Natural killer cell (primary cell): ENCODE measurements at regions not wholly inside any gene's neighbourhood (a gene's known extent, or its start where the extent isn't known, plus 50 kb on each side); places are given as distances from the start of the nearest gene placed in this dataset.

Source experiments
- ATAC-seq, 3 donors: fragments of 150-1000 bp in 2 of 3; fragments of 200-7000 bp in 1 of 3; cut with Tn5 transposase; 1 replicate in 1 of 3; 2 replicates in 2 of 3; pipeline ENCODE4 v1.10.0; 2021; ENCODE audit warnings: mild to moderate bottlenecking in 2 of 3, moderate library complexity in 2 of 3
- DNase-seq, 2 donors: peaks; one replicate each; pipeline versions ENCODE4 v3.0.0 to v3.0.0-alpha.2; 2013 to 2021; ENCODE audit warnings: mixed read lengths in 1 of 2
- H3K27ac ChIP-seq: one replicate; pipeline ENCODE4 v1.5.1; 2013; ENCODE audit warnings: mild to moderate bottlenecking, low read length
- H3K27me3 ChIP-seq: one replicate; pipeline ENCODE4 v1.6.1; 2013; ENCODE audit warnings: low read length; ENCODE audit not compliant: control insufficient read depth, insufficient read depth
- H3K36me3 ChIP-seq: one replicate; pipeline ENCODE4 v1.6.1; 2013; ENCODE audit warnings: low read length; ENCODE audit not compliant: control insufficient read depth, insufficient read depth
- H3K4me1 ChIP-seq: one replicate; pipeline ENCODE4 v1.6.1; 2013; ENCODE audit warnings: low read length; ENCODE audit not compliant: control insufficient read depth, insufficient read depth
- H3K4me3 ChIP-seq: one replicate; pipeline ENCODE4 v1.5.1; 2013; ENCODE audit warnings: low read length
- H3K9me3 ChIP-seq: one replicate; pipeline ENCODE4 v1.6.1; 2013; ENCODE audit warnings: low read length; ENCODE audit not compliant: control insufficient read depth, insufficient read depth
- H3K27ac Mint-ChIP-seq, 2 donors: one replicate each; pipeline ENCODE4 v1.8.0; 2022; ENCODE audit warnings: mild to moderate bottlenecking in 2 of 2, mixed read lengths in 2 of 2, moderate library complexity in 1 of 2
- H3K27me3 Mint-ChIP-seq, 2 donors: one replicate each; pipeline ENCODE4 v1.8.0; 2022; ENCODE audit warnings: low read depth in 2 of 2, mixed read lengths in 2 of 2
- H3K36me3 Mint-ChIP-seq: one replicate; pipeline ENCODE4 v1.8.0; 2022; ENCODE audit warnings: mixed read lengths
- H3K4me1 Mint-ChIP-seq, 2 donors: one replicate each; pipeline ENCODE4 v1.8.0; 2022; ENCODE audit warnings: mixed read lengths in 2 of 2
- H3K4me3 Mint-ChIP-seq: one replicate; pipeline ENCODE4 v1.8.0; 2022; ENCODE audit warnings: mild to moderate bottlenecking, moderate library complexity, mixed read lengths
- H3K9me3 Mint-ChIP-seq, 2 donors: one replicate each; pipeline ENCODE4 v1.8.0; 2022; ENCODE audit warnings: mixed read lengths in 2 of 2
- CTCF ChIP-seq: fragments of 200-600 bp; IDR thresholded peaks from one replicate; pipeline ENCODE4 v1.8.0; 2022; ENCODE audit warnings: antibody characterized with exemption
- WGBS: methylation state at CpG from one replicate; pipeline ENCODE4 v1.1.7; 2013; ENCODE audit warnings: missing lambda C conversion rate; ENCODE audit not compliant: insufficient coverage; 5-methylcytosine and 5-hydroxymethylcytosine counted together
- intact Hi-C: fragments of 100-400 bp; cut with micrococcal nuclease; formaldehyde crosslinking; loops from one replicate; pipeline ENCODE4 v1.14.2; 2022

GRCh38 chr10:78617115-78617514, 451.7 kb upstream of the ZMIZ1 start:
- Mint-ChIP-seq H3K4me1 (peaks cover 0 to 5% of the 10 kb centered on the region in 2 donors), H3K27ac (no peak overlapping the region), H3K9me3 (no peaks in the 10 kb centered on the region), H3K36me3 (no peaks in the 10 kb centered on the region), H3K4me3 (no peak overlapping the region), H3K27me3 (peaks cover 17 to 22% of the 10 kb centered on the region in 2 donors)
- no peak for TF ChIP-seq CTCF
- Histone ChIP-seq H3K36me3 (no peaks in the 10 kb centered on the region), H3K27ac (no peak overlapping the region), H3K4me3 (no peak overlapping the region), H3K4me1 (no peaks in the 10 kb centered on the region), H3K27me3 (no peaks in the 10 kb centered on the region), H3K9me3 (no peaks in the 10 kb centered on the region)
- intact Hi-C loops, result no loop called here
- 85% methylated on average over 3 of the region's 3 CpGs for WGBS
- DNase-seq (no peak), ATAC-seq (no peak)

- no peaks in the 10 kb centered on the region for H3K36me3 Mint-ChIP-seq
- Histone ChIP-seq H3K9me3 (no peaks in the 10 kb centered on the region), H3K4me3 (no peak overlapping the region), H3K36me3 (no peaks in the 10 kb centered on the region), H3K27ac (no peak overlapping the region), H3K4me1 (no peaks in the 10 kb centered on the region), H3K27me3 (no peaks in the 10 kb centered on the region)
- no peak overlapping the region for H3K27ac Mint-ChIP-seq
- intact Hi-C loops, result no loop called here
- ATAC-seq, result no peak
- 94% methylated on average over 4 of the region's 5 CpGs for WGBS
- H3K4me1 Mint-ChIP-seq, result peaks cover 0 to 5% of the 10 kb centered on the region in 2 donors
- H3K9me3 Mint-ChIP-seq, result no peaks in the 10 kb centered on the region
- H3K4me3 Mint-ChIP-seq, result no peak overlapping the region
- H3K27me3 Mint-ChIP-seq, result peaks cover 12 to 17% of the 10 kb centered on the region in 2 donors
- no peak for DNase-seq
- no peak for TF ChIP-seq CTCF
Observed at GRCh38 chr10:78617631-78618030, 451.1 kb upstream of the ZMIZ1 start.

GRCh38 chr10:78618050-78618449, 450.7 kb upstream of the ZMIZ1 start:
- Histone ChIP-seq H3K27me3 (no peaks in the 10 kb centered on the region), H3K27ac (no peak overlapping the region), H3K9me3 (no peaks in the 10 kb centered on the region), H3K4me1 (no peaks in the 10 kb centered on the region), H3K4me3 (no peak overlapping the region), H3K36me3 (no peaks in the 10 kb centered on the region)
- intact Hi-C loops, result no loop called here
- no peak for TF ChIP-seq CTCF
- ATAC-seq, result no peak
- 84% methylated on average over 4 of the region's 4 CpGs for WGBS
- DNase-seq, result no peak
- Mint-ChIP-seq H3K9me3 (no peaks in the 10 kb centered on the region), H3K4me1 (peaks cover 0 to 5% of the 10 kb centered on the region in 2 donors), H3K4me3 (no peak overlapping the region), H3K27ac (no peak overlapping the region), H3K27me3 (peaks cover 12 to 17% of the 10 kb centered on the region in 2 donors), H3K36me3 (no peaks in the 10 kb centered on the region)

GRCh38 chr10:78619115-78619851, 449.5 kb upstream of the ZMIZ1 start:
- 83% methylated on average over 6 of the region's 6 CpGs for WGBS
- H3K27ac ChIP-seq, result no peak overlapping the region
- intact Hi-C loops, result no loop called here
- no peaks in the 10 kb centered on the region for H3K36me3 ChIP-seq
- DNase-seq (no peak), ATAC-seq (no peak)
- no peaks in the 10 kb centered on the region for H3K36me3 Mint-ChIP-seq
- H3K4me3 ChIP-seq, result no peak overlapping the region
- peaks cover 0 to 5% of the 10 kb centered on the region in 2 donors for H3K4me1 Mint-ChIP-seq
- H3K27me3 ChIP-seq, result no peaks in the 10 kb centered on the region
- H3K9me3 ChIP-seq, result no peaks in the 10 kb centered on the region
- no peak overlapping the region for H3K27ac Mint-ChIP-seq
- no peak overlapping the region for H3K4me3 Mint-ChIP-seq
- no peaks in the 10 kb centered on the region for H3K4me1 ChIP-seq
- TF ChIP-seq CTCF, result no peak
- H3K27me3 Mint-ChIP-seq, result peaks cover 12 to 17% of the 10 kb centered on the region in 2 donors
- H3K9me3 Mint-ChIP-seq, result no peaks in the 10 kb centered on the region
